Medulla oblongata (tissue), 1 donor: ENCODE measurements at regions not wholly inside any gene's neighbourhood (a gene's known extent, or its start where the extent isn't known, plus 50 kb on each side); places are given as distances from the start of the nearest gene placed in this dataset.
"Not testable (repeated sequence)": the region's sequence is repeated elsewhere in the genome, so short reads cannot be mapped to it uniquely, and the experiment has no call there.

ENCODE experiments used
- DNase-seq: peaks from one replicate; pipeline ENCODE4 v3.0.0-alpha.2; 2015; ENCODE audit errors: extremely low spot score

- no peak for DNase-seq
Observed at GRCh38 chr4:60619531-60620305, 580.4 kb upstream of the ADGRL3 start.

GRCh38 chr4:60637976-60638375, 562.1 kb upstream of the ADGRL3 start:
- DNase-seq = no peak

DNA sequence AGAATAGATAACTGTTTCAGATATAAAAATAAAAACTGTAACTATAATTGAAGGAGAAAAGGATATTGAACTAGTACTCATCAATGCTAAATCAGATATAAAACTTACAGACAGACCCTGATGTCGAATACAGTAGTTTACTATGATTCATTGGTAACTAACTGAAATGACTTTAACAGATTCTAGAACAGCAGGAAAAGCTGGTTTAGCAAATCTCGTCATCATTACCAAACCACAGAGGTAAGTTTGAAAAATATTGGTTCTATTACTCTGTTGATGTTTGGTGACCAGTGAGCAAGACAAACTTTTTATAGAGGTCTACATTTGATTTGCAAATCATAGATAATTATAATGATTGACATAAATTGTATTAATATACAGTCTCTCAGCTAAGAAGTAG, 551.4 kb upstream of the ADGRL3 start:
- DNase-seq = no peak

GRCh38 chr4:60652933-60653332, 547.2 kb upstream of the ADGRL3 start:
- no peak for DNase-seq

- DNase-seq = no peak
Observed at GRCh38 chr4:60655356-60655755, 544.8 kb upstream of the ADGRL3 start.

- no peak for DNase-seq
Observed at GRCh38 chr4:60656171-60656570, 544.0 kb upstream of the ADGRL3 start.

- no peak for DNase-seq
Observed at GRCh38 chr4:60657041-60657440, 543.1 kb upstream of the ADGRL3 start.

GRCh38 chr4:60657807-60658206, 542.3 kb upstream of the ADGRL3 start:
- DNase-seq = no peak

DNA sequence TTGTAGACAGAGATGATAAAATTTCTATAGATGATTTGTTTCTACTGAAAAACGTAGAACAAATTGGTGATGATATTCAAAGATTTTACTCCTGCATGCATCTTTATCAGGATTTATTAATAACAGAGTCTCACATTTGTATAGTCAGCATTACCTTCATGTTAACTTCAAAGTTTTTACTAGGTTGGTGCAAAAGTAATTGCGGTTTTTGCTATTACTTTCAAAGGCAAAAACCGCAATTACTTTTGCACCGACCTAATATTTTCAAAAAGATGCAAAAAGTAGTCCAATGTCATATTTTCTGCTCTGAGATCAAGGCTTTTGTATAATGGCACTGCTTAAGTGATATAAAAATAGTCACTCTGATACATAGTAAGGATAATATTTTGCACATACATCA, 536.4 kb upstream of the ADGRL3 start:
- no peak for DNase-seq

DNA sequence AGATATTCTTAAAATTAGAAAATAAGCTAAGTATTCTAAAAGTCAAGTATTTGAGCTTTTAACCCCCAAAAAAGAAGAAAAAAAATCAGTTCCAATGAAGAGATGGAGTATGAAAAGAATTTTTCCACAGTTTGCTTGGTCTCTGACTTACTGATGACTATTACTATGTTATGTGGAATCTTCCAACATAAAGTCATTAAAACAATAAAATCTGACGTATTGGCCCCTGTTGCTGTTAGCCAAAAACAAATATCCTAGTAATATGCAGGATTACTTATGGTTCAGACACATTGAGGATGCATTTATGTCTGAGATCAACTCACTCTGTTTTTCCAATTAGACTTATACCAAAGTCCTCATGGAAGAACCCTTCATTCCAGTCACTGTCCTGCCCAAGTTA, 517.2 kb upstream of the ADGRL3 start:
- no peak for DNase-seq

DNA sequence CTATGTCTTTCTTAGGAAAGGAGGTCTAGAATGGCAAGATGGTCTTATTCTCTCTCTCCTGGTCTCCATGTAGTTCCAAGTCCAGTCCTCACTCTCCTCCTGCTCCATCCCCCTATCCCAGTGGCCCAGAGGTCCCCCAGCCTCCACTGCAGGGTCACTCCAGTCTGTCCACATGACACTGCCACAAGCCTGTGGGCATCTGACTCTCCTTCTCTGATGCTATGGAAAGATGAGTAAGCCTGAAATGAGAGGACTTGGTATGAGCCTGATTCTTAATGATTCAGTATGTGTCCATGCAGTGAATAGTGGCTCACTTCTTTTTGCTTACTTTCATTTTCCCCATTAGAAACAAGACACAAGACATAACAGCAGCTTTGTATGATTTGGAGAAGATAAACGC, 516.8 kb upstream of the ADGRL3 start:
- no peak for DNase-seq

- no peak for DNase-seq
Observed at GRCh38 chr4:60683973-60684372, 516.2 kb upstream of the ADGRL3 start.

- DNase-seq = not testable (repeated sequence)
Observed at GRCh38 chr4:60696062-60696461, 504.1 kb upstream of the ADGRL3 start.

DNA sequence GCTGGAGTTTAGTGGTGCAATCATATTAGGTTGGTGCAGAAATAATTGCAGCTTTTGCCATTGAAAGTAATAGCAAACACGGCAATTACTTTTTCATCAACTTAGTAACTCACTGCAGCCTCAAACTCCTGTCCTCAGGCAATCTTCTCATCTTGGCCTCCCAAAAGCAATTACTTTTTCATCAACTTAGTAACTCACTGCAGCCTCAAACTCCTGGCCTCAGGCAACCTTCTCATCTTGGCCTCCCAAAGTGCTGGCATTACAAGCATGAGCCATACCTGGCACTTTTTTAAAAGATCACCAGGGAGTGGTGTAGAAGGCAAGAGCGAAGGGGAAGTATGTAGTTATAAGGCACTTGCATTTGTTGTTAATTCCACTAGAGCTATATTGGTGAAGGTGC, 491.1 kb upstream of the ADGRL3 start:
- DNase-seq = no peak

DNA sequence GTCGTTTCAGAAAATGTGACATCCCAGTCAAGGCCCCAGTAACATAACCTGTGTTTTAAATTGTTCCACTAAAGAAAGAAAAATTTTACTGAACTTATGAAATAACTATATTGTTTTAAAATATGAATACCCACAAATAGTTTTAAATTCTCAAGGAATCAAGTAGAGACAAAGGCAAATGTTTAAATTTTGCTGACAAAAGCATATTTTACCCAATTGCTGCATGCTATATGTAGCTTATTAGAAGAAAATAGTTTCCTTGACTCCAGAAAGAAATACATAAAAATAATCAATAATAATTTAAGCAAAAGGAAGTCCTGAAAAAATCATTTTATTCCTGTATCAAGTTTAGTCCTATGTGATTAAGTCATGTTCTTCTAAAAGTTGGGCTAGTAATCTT, 481.3 kb upstream of the ADGRL3 start:
- DNase-seq = no peak

DNA sequence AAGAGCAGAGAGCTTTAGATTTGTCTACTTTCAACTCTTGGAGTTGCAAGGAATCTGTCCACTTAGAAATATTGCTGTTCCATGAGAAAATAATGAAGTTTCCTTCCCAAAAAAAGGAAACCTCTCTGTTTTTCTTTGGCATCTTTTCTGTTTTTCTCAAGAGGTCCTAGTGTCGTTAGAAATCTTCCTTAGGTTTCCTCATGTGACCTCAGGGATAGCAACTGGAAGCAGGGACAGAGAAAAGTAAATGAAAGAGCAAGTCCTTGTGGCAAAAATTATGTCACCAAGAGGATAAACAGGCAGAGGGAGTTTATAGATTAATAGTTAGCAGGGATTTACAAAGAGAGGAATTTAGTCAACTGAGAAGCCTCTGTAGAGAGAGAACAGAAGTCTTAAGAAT, 478.4 kb upstream of the ADGRL3 start:
- no peak for DNase-seq

DNA sequence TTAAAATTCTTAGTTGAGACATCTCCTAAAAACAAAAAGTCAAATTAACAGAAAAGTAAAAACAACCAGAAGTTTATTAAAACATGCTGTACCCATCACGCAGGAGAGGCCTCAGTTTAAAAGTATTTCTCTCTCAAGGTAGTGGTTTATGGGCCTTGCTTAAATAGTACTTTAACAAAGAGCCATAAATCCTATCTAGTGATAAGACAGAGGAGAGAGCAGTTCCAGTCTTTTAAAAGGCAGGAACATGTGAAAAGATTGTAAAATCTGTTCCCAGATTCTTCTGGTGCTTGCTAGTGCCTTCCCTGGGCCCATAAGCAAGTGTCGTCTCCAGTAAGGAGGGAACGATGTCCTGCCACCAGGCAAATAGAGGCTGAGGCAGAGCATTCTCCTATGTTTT, 476.3 kb upstream of the ADGRL3 start:
- no peak for DNase-seq

GRCh38 chr4:60724623-60725022, 475.5 kb upstream of the ADGRL3 start:
- no peak for DNase-seq

GRCh38 chr4:60726779-60727178, 473.3 kb upstream of the ADGRL3 start:
- no peak for DNase-seq

DNA sequence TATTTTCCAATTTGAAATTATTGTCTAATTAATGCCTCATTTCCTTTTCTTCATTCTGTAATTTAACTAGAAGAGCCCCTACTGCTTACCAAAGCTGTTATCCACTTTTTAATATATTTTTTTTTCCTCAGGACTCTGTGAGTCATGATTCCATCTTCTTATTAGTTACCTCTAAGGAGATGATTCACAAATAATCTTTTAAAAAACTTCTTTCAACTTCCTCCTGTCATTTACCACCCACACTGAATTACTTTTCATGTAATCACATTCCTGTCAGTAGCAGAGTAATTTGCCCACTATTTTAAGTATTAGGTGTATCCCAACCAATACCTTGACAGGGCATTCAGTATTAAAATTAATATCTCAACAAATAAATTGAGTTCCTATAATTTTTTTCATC, 470.9 kb upstream of the ADGRL3 start:
- no peak for DNase-seq

DNA sequence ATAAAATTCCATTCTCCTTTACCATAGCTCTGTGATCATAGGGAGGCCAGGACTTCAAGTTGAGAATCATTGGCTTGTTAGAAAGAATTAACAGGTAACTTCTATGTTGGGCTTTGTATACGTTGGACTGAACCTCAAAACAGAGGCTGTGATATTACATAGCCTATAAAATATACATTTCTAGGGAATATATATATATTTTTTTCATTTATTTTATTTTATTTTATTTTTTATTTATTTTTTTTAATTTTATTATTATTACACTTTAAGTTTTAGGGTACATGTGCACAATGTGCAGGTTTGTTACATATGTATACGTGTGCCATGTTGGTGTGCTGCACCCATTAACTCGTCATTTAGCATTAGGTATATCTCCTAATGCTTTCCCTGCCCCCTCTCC, 470.4 kb upstream of the ADGRL3 start:
- DNase-seq = not testable (repeated sequence)

DNA sequence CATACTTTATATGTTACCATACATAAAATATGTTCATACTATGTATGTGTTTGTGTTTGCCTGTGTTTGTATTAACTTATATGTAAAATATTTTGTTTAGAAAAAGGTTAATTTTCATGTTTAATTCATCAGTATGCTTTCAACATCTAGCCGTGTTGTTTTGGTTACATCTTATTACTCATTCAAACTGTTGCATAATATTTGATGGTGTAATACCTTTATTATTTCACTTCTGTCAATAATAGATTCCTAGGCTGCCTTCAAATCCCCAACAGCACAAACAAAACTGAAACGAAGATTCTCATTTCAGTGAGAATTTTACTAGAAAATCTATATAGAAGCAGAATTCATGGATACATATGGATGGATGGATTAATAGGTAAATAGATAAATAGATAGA, 462.3 kb upstream of the ADGRL3 start:
- no peak for DNase-seq

DNA sequence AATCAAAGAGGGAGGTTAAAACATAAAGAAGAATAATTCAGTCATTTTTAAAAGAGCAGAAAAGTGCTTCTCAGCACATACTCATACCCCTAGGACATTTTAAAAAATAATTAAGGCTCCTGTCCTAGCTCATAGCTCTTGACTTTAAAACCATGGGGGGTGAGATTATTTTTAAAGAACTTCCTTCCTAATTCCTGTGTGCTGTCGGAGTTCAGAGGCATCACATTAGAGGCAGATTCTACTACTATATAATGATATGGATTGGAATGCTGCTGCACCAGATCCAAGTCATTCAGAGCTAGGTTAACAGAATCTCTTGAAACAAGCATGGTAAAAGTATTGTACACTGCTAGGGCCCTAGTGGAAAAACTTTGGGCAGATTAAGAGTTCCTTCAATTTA, 456.5 kb upstream of the ADGRL3 start:
- DNase-seq = no peak

- no peak for DNase-seq
Observed at GRCh38 chr4:60744767-60745166, 455.4 kb upstream of the ADGRL3 start.
